ENCODE measurements at regions not wholly inside any gene's neighbourhood (a gene's known extent, or its start where the extent isn't known, plus 50 kb on each side); places are given as distances from the start of the nearest gene placed in this dataset.

DNA sequence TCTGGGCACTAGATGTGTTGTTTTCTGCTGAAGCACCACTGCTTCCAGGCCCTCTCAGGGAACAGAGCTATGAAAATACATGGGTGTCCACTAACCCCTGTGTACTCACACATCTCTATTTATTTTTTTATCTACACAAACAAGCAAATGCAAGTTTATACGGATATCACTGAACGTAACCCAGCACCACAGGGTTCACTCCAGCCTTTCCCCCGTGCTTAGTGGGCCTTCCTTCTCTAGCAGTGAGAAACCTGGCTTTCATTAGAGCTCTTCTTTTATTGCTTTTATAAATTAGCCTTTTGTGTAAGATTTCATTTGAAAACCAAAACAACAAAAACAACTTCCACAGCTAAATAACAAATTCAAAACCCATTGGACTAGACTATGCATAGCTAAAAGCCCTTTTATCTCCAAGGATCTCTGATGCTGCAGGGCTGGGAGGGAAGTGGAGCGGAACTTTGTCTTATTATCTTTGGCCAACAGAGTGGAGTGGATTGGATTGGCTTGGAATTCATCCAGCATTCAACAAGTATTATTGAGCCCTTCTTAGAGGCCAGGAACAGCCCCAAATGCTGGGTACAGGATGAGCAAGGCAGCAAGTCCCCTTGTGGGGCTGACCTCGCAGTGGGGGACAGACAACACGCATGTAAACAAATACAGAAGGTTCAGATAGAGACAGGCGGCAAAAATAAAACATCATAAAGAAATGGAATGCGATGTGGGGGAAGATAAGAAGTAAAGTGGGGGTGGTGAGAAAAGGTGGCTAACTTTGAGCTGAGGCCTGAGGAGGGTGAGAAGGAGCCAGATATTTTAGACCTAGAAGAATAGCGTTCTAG lies 371.8 kb upstream of the POU3F1 start:
- H3K4me3 ChIP-seq (ENCODE audit: low read depth, low read length) = no peak overlapping the region
- DNase-seq (ENCODE audit: low read depth) = no peak

DNA sequence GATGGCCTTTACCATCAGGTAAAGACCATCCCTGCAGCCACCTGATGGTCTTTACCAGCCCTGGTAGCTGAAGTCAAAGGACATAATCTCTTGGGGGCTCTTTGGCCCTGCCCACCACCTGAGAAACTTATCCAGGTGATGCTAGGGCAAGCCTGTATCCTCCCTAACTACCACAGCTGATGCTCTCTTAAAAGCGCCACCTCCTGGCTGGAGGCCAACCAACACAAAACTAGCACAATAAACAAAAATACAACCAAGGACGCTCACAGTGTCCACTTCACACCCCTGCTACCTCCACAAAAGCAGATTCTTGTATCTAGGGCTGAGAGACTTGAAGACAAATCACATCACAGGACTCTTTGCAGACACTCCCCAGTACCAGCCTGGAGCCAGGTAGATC lies 357.1 kb upstream of the POU3F1 start:
- DNase-seq (ENCODE audit: low read depth) = no peak

DNA sequence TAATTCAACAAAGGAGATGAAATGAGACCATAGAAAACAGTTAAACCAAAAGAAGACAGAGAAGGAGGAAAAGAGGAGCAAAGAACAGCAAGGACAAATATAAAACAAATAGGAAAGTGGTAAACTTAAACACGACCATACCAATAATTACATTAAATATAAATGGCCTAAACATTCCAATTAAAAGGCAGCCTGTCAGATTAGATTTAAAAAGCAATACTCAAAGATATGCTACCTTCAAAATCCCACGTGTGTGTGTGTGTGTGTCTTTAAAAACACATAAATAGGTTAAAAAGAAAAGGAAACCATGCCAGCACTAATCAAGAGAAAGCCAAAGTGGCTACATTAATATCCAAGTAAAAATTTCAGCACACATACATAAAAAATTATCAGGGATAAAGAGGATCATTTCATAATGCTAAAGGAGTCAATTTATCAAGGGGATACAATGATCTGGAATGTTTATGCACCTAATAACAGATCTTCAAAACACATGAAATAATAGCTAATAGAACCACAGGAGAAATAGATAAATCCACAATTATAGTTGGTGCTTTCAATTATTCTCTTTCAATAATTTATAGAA lies 355.7 kb upstream of the POU3F1 start:
- no peak for DNase-seq (ENCODE audit: low read depth)
- no peak overlapping the region for H3K4me3 ChIP-seq (ENCODE audit: low read depth, low read length)

More for the DNA sequence above, 357.1 kb upstream of the POU3F1 start:
- no peak overlapping the region for H3K4me3 ChIP-seq (ENCODE audit: low read depth, low read length)

DNA sequence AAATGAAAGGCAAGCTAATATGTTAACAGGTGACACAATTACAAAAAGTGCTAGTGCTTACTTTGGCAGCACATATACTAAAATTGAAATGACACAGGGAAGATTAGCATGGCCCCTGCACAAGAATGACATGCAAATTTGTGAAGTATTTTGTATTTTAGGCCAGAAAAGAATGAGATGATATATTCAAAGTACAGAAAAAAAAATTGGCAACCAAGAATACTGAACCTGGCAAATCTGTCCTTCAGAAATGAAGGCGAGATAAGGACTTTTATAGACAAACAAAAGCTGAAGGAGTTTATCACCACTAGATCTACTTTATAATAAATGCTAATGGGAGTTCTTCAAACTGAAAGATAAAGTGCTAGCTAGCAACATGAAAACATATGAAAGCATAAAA lies 350.0 kb upstream of the POU3F1 start:
- no peak for DNase-seq (ENCODE audit: low read depth)
- no peak overlapping the region for H3K4me3 ChIP-seq (ENCODE audit: low read depth, low read length)

DNA sequence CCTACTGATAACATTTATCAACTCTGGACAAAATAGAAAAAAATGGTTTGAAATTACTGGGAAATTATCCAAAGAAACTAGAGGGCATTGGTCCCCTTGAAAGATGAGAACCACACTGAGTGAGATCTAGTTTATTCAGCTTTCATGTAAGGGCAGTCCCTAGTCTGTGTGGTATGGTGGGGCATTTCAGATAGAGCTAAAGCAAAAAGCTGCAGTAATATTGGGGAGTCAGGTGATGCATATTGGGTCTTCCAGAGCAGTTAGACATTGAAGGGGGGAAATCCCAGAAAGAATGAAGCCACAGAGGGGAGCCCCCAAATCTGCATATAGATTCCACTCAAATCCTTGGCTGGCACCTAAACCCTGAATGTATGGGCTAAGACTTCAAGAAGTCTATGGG lies 347.7 kb upstream of the POU3F1 start:
- no peak overlapping the region for H3K4me3 ChIP-seq (ENCODE audit: low read depth, low read length)
- DNase-seq (ENCODE audit: low read depth) = no peak

DNA sequence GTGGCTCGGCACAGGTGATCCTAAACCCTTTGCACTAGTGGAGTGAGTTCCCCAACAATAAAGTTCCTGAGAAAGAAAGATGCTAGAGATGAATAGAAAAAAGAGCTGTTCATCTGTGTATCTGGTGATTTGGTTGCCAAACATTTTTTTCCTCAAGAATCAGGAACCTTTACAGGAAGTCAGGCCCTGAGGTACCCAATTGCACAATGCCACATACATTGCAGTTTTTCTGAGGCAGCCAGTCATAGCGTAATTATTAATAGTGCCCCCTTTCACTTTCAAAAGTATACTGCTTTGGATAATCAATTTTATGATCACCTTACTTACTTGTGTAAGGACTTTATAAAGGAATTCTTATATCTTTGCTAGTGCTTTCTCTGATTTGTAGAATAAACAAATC lies 346.3 kb upstream of the POU3F1 start:
- no peak overlapping the region for H3K4me3 ChIP-seq (ENCODE audit: low read depth, low read length)
- DNase-seq (ENCODE audit: low read depth) = no peak

DNA sequence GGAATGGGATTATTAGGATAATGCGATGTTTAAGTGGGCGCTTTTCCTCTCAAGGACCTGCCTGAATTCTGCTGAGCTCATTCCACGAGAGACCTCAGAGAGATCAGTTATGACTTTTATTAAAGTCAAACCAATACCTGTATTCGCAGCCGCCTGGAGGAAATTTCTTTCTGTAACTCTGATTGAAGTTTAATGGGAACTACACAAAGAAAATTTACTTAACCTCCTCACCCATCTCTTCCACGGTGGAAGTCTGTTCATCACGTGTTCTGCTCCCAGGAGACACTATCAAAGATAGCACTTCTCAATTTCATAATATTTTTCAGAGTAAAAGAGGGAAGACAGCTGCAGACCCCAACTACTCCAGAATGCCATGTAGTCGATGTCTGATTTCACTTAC lies 334.7 kb upstream of the POU3F1 start:
- no peak for DNase-seq (ENCODE audit: low read depth)
- no peak overlapping the region for H3K4me3 ChIP-seq (ENCODE audit: low read depth, low read length)

DNA sequence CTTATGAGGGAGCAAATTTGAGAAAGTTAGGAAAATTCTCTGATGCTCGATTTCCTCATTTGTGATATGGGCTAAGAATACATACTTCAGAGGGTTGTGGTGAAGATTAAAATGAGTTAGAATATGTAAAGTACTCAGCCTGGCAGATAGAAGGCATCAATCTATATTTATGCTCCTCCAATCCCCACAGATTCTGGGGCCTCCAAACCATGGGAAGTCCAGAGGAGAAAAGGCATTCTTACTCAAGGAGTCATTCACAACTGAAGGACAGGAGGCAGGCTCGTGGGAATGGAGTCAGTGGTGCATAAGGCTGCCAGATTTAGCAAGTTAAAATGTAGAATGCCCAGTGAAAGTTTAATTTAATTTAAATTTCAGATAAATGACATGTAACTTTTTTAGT lies 330.0 kb upstream of the POU3F1 start:
- H3K4me3 ChIP-seq (ENCODE audit: low read depth, low read length) = no peak overlapping the region
- DNase-seq (ENCODE audit: low read depth) = no peak

DNA sequence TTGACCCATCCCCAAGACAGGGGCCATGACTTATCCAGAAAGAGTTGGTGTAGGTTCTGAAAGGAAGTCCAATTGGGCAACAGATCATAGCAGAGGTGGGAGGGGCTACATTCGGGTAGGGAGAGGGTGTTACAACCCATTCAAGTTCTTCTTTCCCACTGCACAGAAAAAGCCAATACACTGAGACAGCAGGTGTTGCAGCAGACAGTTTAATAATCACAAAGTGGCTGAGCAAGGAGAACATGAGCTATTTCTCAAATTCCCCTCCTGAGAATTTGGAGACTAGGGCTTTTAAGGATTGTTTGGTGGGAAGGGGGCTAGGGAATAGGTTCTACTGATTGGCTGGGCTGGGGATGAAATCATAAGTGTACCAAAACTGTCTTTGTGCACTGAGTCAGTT lies 328.4 kb upstream of the POU3F1 start:
- no peak for DNase-seq (ENCODE audit: low read depth)
- no peak overlapping the region for H3K4me3 ChIP-seq (ENCODE audit: low read depth, low read length)

DNA sequence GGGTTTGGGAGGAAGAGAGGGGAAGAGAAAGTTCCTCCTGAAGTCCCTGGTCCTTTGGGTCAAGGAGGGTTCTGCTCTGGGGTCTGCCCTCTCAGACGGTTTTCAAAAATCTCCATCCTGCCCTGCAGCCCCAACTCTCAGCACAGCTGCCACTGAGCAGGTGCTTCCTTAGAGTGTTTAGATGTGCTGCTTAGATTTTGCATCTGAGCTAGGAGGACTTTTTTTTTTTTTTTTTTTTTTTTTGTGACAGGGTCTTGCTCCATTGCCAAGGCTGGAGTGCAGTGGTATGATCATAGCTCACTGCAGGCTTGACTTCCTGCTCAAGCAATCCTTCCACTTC lies 324.9 kb upstream of the POU3F1 start:
- H3K4me3 ChIP-seq (ENCODE audit: low read depth, low read length) = no peak overlapping the region
- no peak for DNase-seq (ENCODE audit: low read depth)

DNA sequence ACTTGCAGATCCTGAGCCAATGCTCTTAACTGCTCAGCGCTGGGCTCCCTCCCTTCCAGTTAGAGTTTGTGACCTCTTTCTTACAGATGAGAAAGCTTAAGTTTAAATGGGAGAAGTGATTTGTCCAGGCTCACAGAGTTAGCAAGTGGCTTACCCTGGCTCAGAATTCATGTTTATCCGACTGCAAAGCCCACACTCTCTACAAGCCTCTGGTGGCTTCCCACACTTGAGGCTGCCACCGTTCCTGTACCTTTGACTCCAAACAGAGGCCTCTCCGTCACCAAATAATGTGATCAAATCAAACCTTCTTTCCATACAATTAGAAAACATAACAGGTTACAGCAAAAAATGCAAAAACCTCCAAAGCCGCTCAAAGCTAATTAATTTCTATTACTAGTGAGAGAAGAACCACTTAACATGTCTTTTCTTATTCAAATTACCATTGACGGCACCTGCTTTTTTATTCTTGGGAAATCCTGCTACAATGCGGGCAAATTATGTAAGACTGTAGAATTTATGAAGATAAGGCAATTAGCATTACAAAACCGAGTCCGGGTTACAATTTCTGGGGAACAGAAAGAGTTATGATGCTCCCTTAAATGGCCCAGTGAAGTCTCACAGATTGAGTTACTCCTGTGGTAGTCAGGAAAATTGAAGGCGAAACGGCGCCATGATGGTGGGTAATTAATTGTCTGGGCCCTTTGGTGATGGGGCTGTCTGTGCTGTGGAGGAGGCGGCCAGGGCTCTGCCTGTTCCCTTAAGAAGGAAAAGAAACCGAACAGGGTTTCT lies 324.3 kb upstream of the POU3F1 start:
- H3K4me3 ChIP-seq (ENCODE audit: low read depth, low read length) = no peak overlapping the region
- DNase-seq (ENCODE audit: low read depth) = no peak

DNA sequence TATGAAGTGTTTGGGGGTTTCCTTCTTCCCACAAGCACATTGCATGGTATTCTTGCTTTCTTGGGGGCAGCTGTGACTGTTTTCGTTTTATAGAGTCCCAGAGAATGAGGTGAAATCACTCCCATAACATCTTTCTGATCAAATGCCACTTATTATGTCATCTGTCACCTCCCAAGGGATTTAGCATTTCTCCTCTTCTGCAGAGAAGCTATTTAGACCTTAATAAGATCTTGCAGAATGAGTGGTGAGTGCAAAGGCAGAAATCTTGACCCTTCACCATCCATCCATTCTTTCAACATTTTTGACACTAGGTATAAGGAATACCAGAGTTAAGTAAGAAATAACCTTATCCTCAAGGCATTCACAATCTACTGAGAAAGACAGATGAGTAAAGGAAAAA lies 318.6 kb upstream of the POU3F1 start:
- no peak overlapping the region for H3K4me3 ChIP-seq (ENCODE audit: low read depth, low read length)
- no peak for DNase-seq (ENCODE audit: low read depth)

DNA sequence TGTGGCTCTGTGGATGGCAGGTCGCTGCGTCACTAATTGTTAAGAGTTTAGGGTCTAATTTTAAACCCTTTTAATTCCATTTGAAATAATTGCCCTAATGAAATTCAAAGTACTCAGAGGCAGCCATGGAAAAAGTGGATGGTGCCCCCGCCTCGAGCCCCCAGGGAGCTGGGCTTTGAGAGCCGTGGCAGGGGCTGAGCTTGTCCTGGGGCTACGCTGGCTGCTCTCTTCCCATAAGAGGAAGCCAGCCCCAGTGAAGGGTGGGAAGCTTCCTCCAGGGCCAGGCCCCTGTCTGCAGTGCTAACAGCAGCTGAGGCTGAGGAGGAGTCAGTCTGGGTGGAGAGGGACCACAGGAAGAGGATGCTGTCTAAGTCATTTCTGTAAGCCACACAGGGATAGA lies 315.0 kb upstream of the POU3F1 start:
- DNase-seq (ENCODE audit: low read depth) = no peak
- no peak overlapping the region for H3K4me3 ChIP-seq (ENCODE audit: low read depth, low read length)

DNA sequence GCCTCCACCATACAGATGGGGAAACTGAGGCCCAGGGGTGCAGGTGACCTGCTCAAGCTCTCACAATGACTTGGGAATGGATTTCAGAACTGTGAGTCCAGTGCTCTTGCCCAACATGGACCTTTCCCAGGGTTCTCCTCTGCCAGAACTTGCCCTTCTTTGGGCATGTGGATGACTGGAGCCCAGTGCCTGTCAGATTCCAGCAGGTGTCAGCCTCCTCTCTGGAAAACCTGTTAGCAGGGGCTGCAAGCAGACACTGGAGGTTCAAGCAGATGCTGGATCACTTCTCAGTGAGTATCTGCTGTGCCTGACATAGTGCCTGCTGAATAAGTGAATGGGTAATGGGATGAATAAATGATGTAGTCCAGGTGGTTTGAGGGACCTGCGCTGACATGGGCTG lies 314.2 kb upstream of the POU3F1 start:
- no peak for DNase-seq (ENCODE audit: low read depth)
- no peak overlapping the region for H3K4me3 ChIP-seq (ENCODE audit: low read depth, low read length)

DNA sequence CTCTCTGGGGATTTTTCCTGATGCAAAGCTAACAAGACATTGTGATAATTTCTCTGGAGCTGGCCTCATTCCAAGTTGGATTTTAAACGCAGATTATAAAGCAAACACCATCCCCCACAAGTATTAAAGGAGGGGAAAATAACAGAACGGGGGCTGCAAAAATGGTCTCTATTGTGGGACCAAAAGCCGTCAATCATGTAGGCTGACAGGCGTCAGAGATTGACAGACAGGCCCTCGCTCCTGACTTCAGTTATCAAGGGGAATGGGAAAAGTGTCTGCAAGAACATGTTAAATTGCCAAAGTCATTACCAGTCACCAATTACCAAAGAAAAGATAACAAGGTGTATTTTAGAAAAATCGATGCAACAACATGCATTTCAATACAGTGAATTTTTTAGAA lies 307.4 kb upstream of the POU3F1 start:
- DNase-seq (ENCODE audit: low read depth) = no peak
- H3K4me3 ChIP-seq (ENCODE audit: low read depth, low read length) = no peak overlapping the region

DNA sequence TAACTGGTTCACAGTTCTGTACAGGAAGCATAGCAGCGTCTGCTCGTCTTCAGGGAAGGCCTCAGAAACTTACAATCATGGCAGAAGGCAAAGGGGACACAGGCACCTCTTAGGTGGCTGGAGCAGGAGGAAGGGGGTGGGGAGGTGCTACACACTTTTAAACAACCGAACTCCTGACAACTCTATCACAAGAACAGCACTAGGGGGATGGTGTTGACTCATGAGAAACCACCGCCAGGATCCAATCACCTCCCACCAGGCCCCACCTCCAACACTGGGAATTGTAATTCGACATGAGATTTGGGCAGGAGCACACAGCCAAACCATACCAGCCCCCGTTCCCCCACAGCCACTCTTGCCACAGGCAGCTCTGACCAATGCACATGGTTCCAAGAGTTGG lies 306.3 kb upstream of the POU3F1 start:
- H3K4me3 ChIP-seq (ENCODE audit: low read depth, low read length) = no peak overlapping the region
- no peak for DNase-seq (ENCODE audit: low read depth)

DNA sequence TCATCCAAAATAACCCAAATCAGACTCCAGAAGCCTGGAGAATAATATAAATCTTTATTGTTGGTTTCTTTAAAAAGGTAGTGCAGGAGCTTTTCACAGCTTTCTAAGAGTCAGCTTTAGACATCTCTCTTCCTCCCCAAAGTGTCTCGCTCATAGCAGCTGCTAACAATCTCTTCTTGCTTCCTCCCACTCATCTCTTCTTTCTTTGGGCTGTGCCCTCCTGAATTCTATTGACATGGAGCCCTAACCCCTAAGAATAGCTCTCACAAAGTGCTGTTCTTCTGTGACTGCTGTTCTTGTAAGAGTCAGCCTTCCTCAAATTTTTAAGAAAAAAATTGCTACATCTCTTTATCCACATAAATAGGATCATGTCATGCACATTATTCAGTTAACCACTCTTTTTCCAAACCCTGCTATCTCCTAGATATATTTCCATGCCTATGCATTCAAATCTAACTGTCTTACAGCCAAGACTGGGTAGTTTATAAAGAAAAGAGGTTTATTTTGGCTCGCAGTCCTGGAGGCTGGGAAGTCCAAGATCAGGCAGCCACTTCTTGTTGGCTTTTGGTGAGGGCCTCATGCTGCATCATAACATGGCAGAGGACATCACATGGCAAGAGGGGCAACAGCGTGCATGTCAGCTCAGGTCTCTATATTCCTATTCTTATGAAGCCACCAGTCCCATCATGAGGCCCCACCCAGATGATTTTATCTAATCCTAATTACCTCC lies 301.0 kb upstream of the POU3F1 start:
- no peak for DNase-seq (ENCODE audit: low read depth)
- no peak overlapping the region for H3K4me3 ChIP-seq (ENCODE audit: low read depth, low read length)

DNA sequence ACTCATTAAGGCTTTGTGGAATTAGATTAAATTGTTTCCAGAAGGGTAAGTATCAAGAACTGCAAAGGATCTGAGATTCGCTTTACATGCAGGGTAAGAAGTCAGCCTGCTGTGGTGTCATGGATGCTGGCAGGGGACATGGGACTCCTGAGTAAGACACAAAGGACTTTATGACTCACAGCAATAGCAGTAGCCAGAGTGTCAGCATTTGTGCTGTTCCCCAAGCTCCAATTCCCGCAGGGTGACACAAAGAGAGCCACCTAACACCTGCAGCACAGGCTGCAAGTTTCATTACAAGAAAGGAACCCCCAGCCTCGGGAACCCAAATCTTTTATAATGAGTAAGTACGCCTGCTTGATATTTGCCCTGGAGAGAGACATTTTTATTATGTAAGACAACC lies 298.1 kb upstream of the POU3F1 start:
- H3K4me3 ChIP-seq (ENCODE audit: low read depth, low read length) = no peak overlapping the region
- no peak for DNase-seq (ENCODE audit: low read depth)

DNA sequence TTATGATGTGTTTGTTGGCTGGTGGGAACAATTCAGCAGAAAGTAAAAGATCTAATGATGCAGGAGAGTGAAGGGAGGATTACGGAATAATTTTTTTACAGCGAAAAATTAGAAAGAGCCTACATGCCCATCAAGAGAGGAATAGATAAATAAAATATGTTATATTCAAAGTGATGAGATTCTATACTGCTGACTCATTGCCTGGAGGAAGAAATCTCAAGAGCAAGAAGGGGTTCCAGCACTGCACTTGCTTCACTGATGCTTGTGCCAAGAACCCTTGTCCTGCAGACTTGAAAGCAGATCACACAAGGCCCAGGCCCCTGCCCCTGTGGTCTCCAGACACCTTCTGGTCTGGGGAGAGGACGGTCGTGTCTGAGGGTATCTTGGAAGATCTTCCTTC lies 295.1 kb upstream of the POU3F1 start:
- no peak for DNase-seq (ENCODE audit: low read depth)
- H3K4me3 ChIP-seq (ENCODE audit: low read depth, low read length) = no peak overlapping the region

DNA sequence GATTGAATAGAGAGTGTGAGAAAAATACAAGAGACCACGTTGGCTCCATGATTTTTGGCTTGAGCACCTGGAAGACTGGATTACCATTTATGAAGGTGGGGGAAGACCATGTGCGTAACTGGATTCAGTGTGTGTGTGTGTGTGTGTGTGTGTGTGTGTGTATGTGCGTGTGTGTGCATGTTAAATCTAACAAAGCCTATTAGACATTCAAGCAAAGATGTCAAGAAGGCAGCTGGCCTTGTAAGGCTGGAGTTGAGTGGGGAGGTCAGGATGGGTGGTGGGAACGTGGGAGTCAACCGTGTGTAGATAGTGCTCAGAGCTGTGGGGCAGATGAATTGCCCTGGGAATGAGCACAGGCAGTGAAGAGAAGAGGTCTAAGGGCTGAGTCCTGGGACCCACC lies 293.8 kb upstream of the POU3F1 start:
- H3K4me3 ChIP-seq (ENCODE audit: low read depth, low read length) = no peak overlapping the region
- DNase-seq (ENCODE audit: low read depth) = no peak

Data from skeletal muscle cell (primary cell).